Suprapubic skin (tissue), 4 donors: ENCODE measurements at regions not wholly inside any gene's neighbourhood (a gene's known extent, or its start where the extent isn't known, plus 50 kb on each side); places are given as distances from the start of the nearest gene placed in this dataset.

Source experiments
- DNase-seq, 2 donors: peaks; one replicate each; pipeline ENCODE4 v3.0.0-alpha.2; 2019; ENCODE audit warnings: low spot score in 2 of 2
- H3K27ac ChIP-seq: fragments of 200-600 bp; sonication (generic); one replicate; pipeline ENCODE4 v1.5.1; 2019
- H3K27me3 ChIP-seq: fragments of 200-600 bp; sonication (generic); one replicate; pipeline ENCODE4 v1.5.1; 2019
- H3K36me3 ChIP-seq: fragments of 200-600 bp; sonication (generic); one replicate; pipeline ENCODE4 v1.5.1; 2019
- H3K4me1 ChIP-seq: fragments of 200-600 bp; sonication (generic); one replicate; pipeline ENCODE4 v1.5.1; 2019
- H3K4me3 ChIP-seq: fragments of 200-600 bp; sonication (generic); one replicate; pipeline ENCODE4 v1.5.1; 2019; ENCODE audit warnings: mild to moderate bottlenecking
- H3K9me3 ChIP-seq: fragments of 200-600 bp; sonication (generic); one replicate; pipeline ENCODE4 v1.5.1; 2019
- CTCF ChIP-seq, 2 donors: fragments of 200-600 bp in 1 of 2; fragments of 450-650 bp in 1 of 2; sonication (generic) in 1 of 2; IDR thresholded peaks; one replicate each; pipeline ENCODE4 v1.5.1; 2016 to 2019; ENCODE audit warnings: antibody characterized with exemption in 2 of 2, mild to moderate bottlenecking in 1 of 2, moderate library complexity in 1 of 2
- EP300 ChIP-seq: sonication (generic); formaldehyde crosslinking; IDR thresholded peaks from one replicate; pipeline ENCODE4 v1.6.1; 2017; ENCODE audit warnings: antibody characterized with exemption
- POLR2A ChIP-seq, 2 donors: fragments of 450-650 bp; IDR thresholded peaks; one replicate each; pipeline ENCODE4 v1.6.1; 2017; ENCODE audit warnings: antibody characterized with exemption in 2 of 2, mild to moderate bottlenecking in 2 of 2, moderate library complexity in 2 of 2
- POLR2AphosphoS5 ChIP-seq, 3 donors: sonication (generic); formaldehyde crosslinking; IDR thresholded peaks; one replicate each; pipeline ENCODE4 v1.6.1; 2017; ENCODE audit warnings: antibody characterized with exemption in 3 of 3
- WGBS: methylation state at CpG from one replicate; pipeline ENCODE4 v1.1.5; 2018; 5-methylcytosine and 5-hydroxymethylcytosine counted together

DNA sequence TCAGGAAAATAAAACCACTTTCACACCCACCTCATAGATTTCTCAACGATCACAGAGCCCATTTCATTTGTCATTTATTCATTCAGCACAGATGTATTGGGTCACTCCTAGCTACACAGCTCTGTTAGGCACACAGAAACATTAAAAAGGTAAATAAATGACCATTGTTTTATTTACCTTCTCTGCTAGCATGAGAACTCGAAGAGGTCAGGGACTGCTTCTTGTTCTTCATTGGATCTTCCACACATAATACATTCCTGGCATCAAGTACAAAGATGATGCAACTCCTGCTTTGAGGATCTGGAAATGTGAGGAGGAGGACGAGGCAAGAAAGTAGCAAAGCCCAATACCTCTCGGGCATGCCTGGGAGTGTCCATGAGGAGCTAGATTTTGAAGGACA lies 168.1 kb downstream of the RBM26 start:
- Histone ChIP-seq H3K27ac (no peak overlapping the region), H3K9me3 (no peaks in the 10 kb centered on the region), H3K4me3 (no peak overlapping the region), H3K4me1 (no peaks in the 10 kb centered on the region), H3K36me3 (no peaks in the 10 kb centered on the region), H3K27me3 (no peaks in the 10 kb centered on the region)
- TF ChIP-seq POLR2A (IDR thresholded peaks at IDR 0.05) (no peak), CTCF (IDR thresholded peaks at IDR 0.05) (no peak), EP300 (no peak)
- WGBS = 69% methylated on average over 4 of the region's 4 CpGs
- DNase-seq = no peak

DNA sequence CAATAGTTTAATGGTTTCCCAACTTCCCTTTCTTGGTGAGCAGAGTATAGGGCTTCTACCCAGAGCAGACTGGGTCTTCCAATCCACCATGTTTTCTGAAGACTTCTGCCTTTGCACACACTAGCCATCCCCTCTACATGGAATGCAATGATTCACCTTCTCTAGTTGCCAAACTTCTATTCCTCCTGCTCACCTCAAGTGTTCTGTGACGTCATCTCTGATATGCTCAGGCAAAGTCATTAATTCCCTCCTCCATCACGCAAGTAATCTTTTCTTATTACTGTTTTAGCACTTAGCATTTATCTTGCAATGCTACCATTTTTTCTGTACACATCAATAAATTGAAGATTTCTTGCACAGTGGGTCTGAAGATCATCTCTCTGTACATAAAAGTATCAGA lies 174.2 kb downstream of the RBM26 start:
- Histone ChIP-seq H3K4me3 (no peak overlapping the region), H3K4me1 (no peaks in the 10 kb centered on the region), H3K36me3 (no peaks in the 10 kb centered on the region), H3K27ac (no peak overlapping the region), H3K27me3 (no peaks in the 10 kb centered on the region), H3K9me3 (no peaks in the 10 kb centered on the region)
- 72% methylated on average over 2 of the region's 2 CpGs for WGBS
- no peak for DNase-seq
- no peak for TF ChIP-seq POLR2AphosphoS5 (IDR thresholded peaks at IDR 0.05)
- TF ChIP-seq POLR2A (IDR thresholded peaks at IDR 0.05) = no peak
- TF ChIP-seq CTCF (IDR thresholded peaks at IDR 0.05) = no peak

GRCh38 chr13:79229761-79230160 lies 176.3 kb downstream of the RBM26 start:
- H3K9me3 ChIP-seq = no peaks in the 10 kb centered on the region
- WGBS = 84% methylated on average over 4 of the region's 4 CpGs
- H3K27me3 ChIP-seq = no peaks in the 10 kb centered on the region
- no peak overlapping the region for H3K27ac ChIP-seq
- no peak for DNase-seq
- H3K36me3 ChIP-seq = no peaks in the 10 kb centered on the region
- H3K4me3 ChIP-seq = no peak overlapping the region
- H3K4me1 ChIP-seq = no peaks in the 10 kb centered on the region
- TF ChIP-seq EP300 = no peak
- no peak for TF ChIP-seq CTCF (IDR thresholded peaks at IDR 0.05)
- no peak for TF ChIP-seq POLR2A (IDR thresholded peaks at IDR 0.05)
- TF ChIP-seq POLR2AphosphoS5 (IDR thresholded peaks at IDR 0.05) = no peak

DNA sequence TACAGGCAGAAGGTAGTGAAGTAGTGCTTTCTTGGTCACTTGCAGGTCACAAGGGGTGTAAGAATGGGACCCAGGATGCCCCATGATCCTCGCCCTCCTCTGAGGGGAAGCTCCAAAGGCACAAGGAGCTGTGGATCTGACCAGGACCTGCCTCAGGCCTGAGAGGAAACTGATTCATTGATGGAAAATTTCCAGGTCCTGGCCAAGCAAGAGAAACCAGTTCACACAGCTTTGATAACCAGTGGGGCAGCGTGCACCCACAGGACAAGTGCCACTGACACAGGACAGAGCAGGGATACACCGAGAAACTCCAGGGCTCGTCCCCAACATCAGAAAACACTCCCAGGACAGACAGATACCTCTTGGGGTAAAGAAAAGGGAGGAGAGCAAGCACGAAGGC lies 177.1 kb downstream of the RBM26 start:
- Histone ChIP-seq H3K4me1 (no peaks in the 10 kb centered on the region), H3K4me3 (no peak overlapping the region), H3K9me3 (no peaks in the 10 kb centered on the region), H3K27me3 (no peaks in the 10 kb centered on the region), H3K36me3 (no peaks in the 10 kb centered on the region), H3K27ac (no peak overlapping the region)
- DNase-seq = no peak
- WGBS = 76% methylated on average over 5 of the region's 5 CpGs
- no peak for TF ChIP-seq CTCF (IDR thresholded peaks at IDR 0.05)
- no peak for TF ChIP-seq EP300
- no peak for TF ChIP-seq POLR2A (IDR thresholded peaks at IDR 0.05)
- TF ChIP-seq POLR2AphosphoS5 (IDR thresholded peaks at IDR 0.05) = no peak

- TF ChIP-seq EP300 (no peak), CTCF (IDR thresholded peaks at IDR 0.05) (no peak), POLR2AphosphoS5 (IDR thresholded peaks at IDR 0.05) (no peak), POLR2A (IDR thresholded peaks at IDR 0.05) (no peak)
- H3K27ac ChIP-seq = no peak overlapping the region
- no peaks in the 10 kb centered on the region for H3K36me3 ChIP-seq
- H3K9me3 ChIP-seq = no peaks in the 10 kb centered on the region
- no peak overlapping the region for H3K4me3 ChIP-seq
- 68% methylated on average over 2 of the region's 2 CpGs for WGBS
- no peaks in the 10 kb centered on the region for H3K27me3 ChIP-seq
- DNase-seq = no peak
- H3K4me1 ChIP-seq = no peaks in the 10 kb centered on the region
Observed at GRCh38 chr13:79227418-79227817, 178.6 kb downstream of the RBM26 start.
